GM10266 (cell line): ENCODE measurements at regions not wholly inside any gene's neighbourhood (a gene's known extent, or its start where the extent isn't known, plus 50 kb on each side); places are given as distances from the start of the nearest gene placed in this dataset.
"Not testable (repeated sequence)": the region's sequence is repeated elsewhere in the genome, so short reads cannot be mapped to it uniquely, and the experiment has no call there.

Experiments
- DNase-seq: peaks from one replicate; pipeline ENCODE4 v3.0.0; 2012; ENCODE audit errors: extremely low spot score
- CTCF ChIP-seq: IDR thresholded peaks from 2 replicates; pipeline ENCODE4 v1.5.1; 2012; ENCODE audit warnings: mild to moderate bottlenecking, low read depth; ENCODE audit not compliant: control insufficient read depth, insufficient read depth; ENCODE audit errors: missing control alignments

- no peak for TF ChIP-seq CTCF
- no peak for DNase-seq
Measured at GRCh38 chr11:38143852-38144251, 1545.8 kb upstream of the RAG2 start.

- TF ChIP-seq CTCF, result no peak
- no peak for DNase-seq
Measured at GRCh38 chr11:38138972-38139371, 1540.9 kb upstream of the RAG2 start.

GRCh38 chr11:38136887-38137286 is 1538.9 kb upstream of the RAG2 start:
- no peak for TF ChIP-seq CTCF
- DNase-seq, result no peak

GRCh38 chr11:38131535-38131934 is 1533.5 kb upstream of the RAG2 start:
- no peak for TF ChIP-seq CTCF
- DNase-seq, result no peak

- no peak for TF ChIP-seq CTCF
- DNase-seq, result no peak
Measured at GRCh38 chr11:38130976-38131375, 1532.9 kb upstream of the RAG2 start.

- no peak for TF ChIP-seq CTCF
- DNase-seq, result no peak
Measured at GRCh38 chr11:38130514-38130913, 1532.5 kb upstream of the RAG2 start.

- TF ChIP-seq CTCF, result no peak
- no peak for DNase-seq
Measured at GRCh38 chr11:38123673-38124072, 1525.6 kb upstream of the RAG2 start.

- DNase-seq, result not testable (repeated sequence)
Measured at GRCh38 chr11:38116616-38117015, 1518.6 kb upstream of the RAG2 start.

GRCh38 chr11:38115381-38115780 is 1517.3 kb upstream of the RAG2 start:
- not testable (repeated sequence) for DNase-seq
